ENCODE measurements at regions not wholly inside any gene's neighbourhood (a gene's known extent, or its start where the extent isn't known, plus 50 kb on each side); places are given as distances from the start of the nearest gene placed in this dataset.

DNA sequence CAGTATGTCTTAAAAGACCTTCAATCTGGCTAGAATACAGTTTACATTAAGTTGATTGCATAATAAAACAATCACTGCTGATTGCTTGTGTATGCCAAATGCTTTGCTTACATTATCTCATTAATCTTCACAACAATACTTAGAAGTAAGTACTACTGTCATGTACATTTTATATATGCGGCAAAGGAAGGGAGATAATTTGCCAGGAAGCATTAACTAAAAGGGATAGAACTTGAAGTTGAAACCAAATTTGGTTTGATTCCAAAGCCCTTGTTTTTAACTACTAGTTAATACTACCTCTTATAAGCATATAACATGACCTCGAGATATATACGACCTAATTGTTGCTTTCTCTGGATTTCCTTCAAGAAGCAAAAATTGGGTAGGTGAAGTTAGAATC lies 155.8 kb downstream of the NTMT2 start:
- 90% methylated on average over 3 of the region's 3 CpGs for WGBS
- intact Hi-C loops (cut with DNase I): no loop called here
- peaks cover 6% of the 10 kb centered on the region for H3K4me1 ChIP-seq (ENCODE audit: control insufficient read depth, insufficient read depth, low read length)
- H3K9me3 ChIP-seq (ENCODE audit: control insufficient read depth, low read length): no peaks in the 10 kb centered on the region
- no peaks in the 10 kb centered on the region for H3K27me3 ChIP-seq (ENCODE audit: control insufficient read depth, insufficient read depth)
- H3K4me3 ChIP-seq (ENCODE audit: low read length): no peak overlapping the region
- H3K27ac ChIP-seq (ENCODE audit: low read length): no peak overlapping the region
- ATAC-seq (no peak), DNase-seq (no peak)

GRCh38 chr1:170303034-170303433 lies 157.3 kb downstream of the NTMT2 start:
- DNase-seq (no peak), ATAC-seq (peak in 1 of 2 donors; percentile 31)
- Histone ChIP-seq H3K4me3 (ENCODE audit: low read length) (no peak overlapping the region), H3K27me3 (ENCODE audit: control insufficient read depth, insufficient read depth) (no peaks in the 10 kb centered on the region), H3K27ac (ENCODE audit: low read length) (no peak overlapping the region), H3K9me3 (ENCODE audit: control insufficient read depth, low read length) (no peaks in the 10 kb centered on the region), H3K4me1 (ENCODE audit: control insufficient read depth, insufficient read depth, low read length) (peaks cover 6% of the 10 kb centered on the region)
- intact Hi-C loops (cut with DNase I): no loop called here
- 80% methylated on average over 1 of the region's 1 CpG for WGBS

- no peak for ATAC-seq
- H3K27ac ChIP-seq (ENCODE audit: low read length): no peak overlapping the region
- intact Hi-C loops (cut with DNase I): no loop called here
- no peak for DNase-seq
- H3K9me3 ChIP-seq (ENCODE audit: control insufficient read depth, low read length): no peaks in the 10 kb centered on the region
- 43% methylated on average over 2 of the region's 2 CpGs for WGBS
- peaks cover 9% of the 10 kb centered on the region for H3K4me1 ChIP-seq (ENCODE audit: control insufficient read depth, insufficient read depth, low read length)
- H3K27me3 ChIP-seq (ENCODE audit: control insufficient read depth, insufficient read depth): no peaks in the 10 kb centered on the region
- H3K4me3 ChIP-seq (ENCODE audit: low read length): no peak overlapping the region
Observed at GRCh38 chr1:170305777-170306512, 160.2 kb downstream of the NTMT2 start.

- no peak overlapping the region for H3K4me3 ChIP-seq (ENCODE audit: low read length)
- H3K4me1 ChIP-seq (ENCODE audit: control insufficient read depth, insufficient read depth, low read length): peaks cover 9% of the 10 kb centered on the region
- no peaks in the 10 kb centered on the region for H3K9me3 ChIP-seq (ENCODE audit: control insufficient read depth, low read length)
- ATAC-seq (peak in 1 of 2 donors; percentile 9), DNase-seq (no peak)
- no peak overlapping the region for H3K27ac ChIP-seq (ENCODE audit: low read length)
- intact Hi-C loops (cut with DNase I): no loop called here
- H3K27me3 ChIP-seq (ENCODE audit: control insufficient read depth, insufficient read depth): no peaks in the 10 kb centered on the region
Observed at GRCh38 chr1:170306513-170306910, 160.8 kb downstream of the NTMT2 start.

GRCh38 chr1:170306948-170307347 lies 161.2 kb downstream of the NTMT2 start:
- DNase-seq: no peak
- H3K4me3 ChIP-seq (ENCODE audit: low read length): no peak overlapping the region
- no peak overlapping the region for H3K27ac ChIP-seq (ENCODE audit: low read length)
- intact Hi-C loops (cut with DNase I): no loop called here
- peaks cover 9% of the 10 kb centered on the region for H3K4me1 ChIP-seq (ENCODE audit: control insufficient read depth, insufficient read depth, low read length)
- 38% methylated on average over 2 of the region's 2 CpGs for WGBS
- H3K9me3 ChIP-seq (ENCODE audit: control insufficient read depth, low read length): no peaks in the 10 kb centered on the region
- no peaks in the 10 kb centered on the region for H3K27me3 ChIP-seq (ENCODE audit: control insufficient read depth, insufficient read depth)
- ATAC-seq: peak; percentile 42 to 80

GRCh38 chr1:170307426-170307825 lies 161.7 kb downstream of the NTMT2 start:
- DNase-seq (no peak), ATAC-seq (no peak)
- Histone ChIP-seq H3K27me3 (ENCODE audit: control insufficient read depth, insufficient read depth) (no peaks in the 10 kb centered on the region), H3K9me3 (ENCODE audit: control insufficient read depth, low read length) (no peaks in the 10 kb centered on the region), H3K4me1 (ENCODE audit: control insufficient read depth, insufficient read depth, low read length) (peaks cover 8% of the 10 kb centered on the region), H3K27ac (ENCODE audit: low read length) (no peak overlapping the region), H3K4me3 (ENCODE audit: low read length) (no peak overlapping the region)
- intact Hi-C loops (cut with DNase I): no loop called here
- 54% methylated on average over 1 of the region's 1 CpG for WGBS

GRCh38 chr1:170309389-170310013 lies 163.7 kb downstream of the NTMT2 start:
- 50% methylated on average over 10 of the region's 10 CpGs for WGBS
- peak overlapping the region; percentile 34 for H3K27ac ChIP-seq (ENCODE audit: low read length)
- no peaks in the 10 kb centered on the region for H3K9me3 ChIP-seq (ENCODE audit: control insufficient read depth, low read length)
- intact Hi-C loops (cut with DNase I): no loop called here
- H3K27me3 ChIP-seq (ENCODE audit: control insufficient read depth, insufficient read depth): no peaks in the 10 kb centered on the region
- peak in 1 of 3 donors; percentile 39 for DNase-seq
- H3K4me1 ChIP-seq (ENCODE audit: control insufficient read depth, insufficient read depth, low read length): peaks cover 6% of the 10 kb centered on the region
- ATAC-seq: peak; percentile 59 to 65
- no peak overlapping the region for H3K4me3 ChIP-seq (ENCODE audit: low read length)

DNA sequence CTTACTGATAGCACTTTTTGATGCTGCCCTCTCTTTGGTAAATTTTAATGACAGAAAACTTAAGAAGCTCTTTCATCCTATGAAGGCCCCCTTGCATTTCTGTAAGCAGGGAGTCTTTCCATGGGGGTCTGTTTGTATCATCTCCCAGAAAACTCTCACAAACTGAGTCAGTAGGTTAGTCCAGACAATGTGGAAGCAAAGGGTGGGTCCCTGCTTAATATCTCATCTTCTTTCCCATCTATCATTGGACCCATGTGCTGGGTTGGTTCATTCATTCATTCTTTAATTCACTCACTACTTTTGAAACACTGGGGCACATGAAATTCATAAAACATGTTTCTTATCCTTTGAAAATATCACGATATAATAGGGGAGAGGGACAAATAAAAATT lies 164.3 kb downstream of the NTMT2 start:
- Histone ChIP-seq H3K27ac (ENCODE audit: low read length) (no peak overlapping the region), H3K9me3 (ENCODE audit: control insufficient read depth, low read length) (no peaks in the 10 kb centered on the region), H3K4me3 (ENCODE audit: low read length) (no peak overlapping the region), H3K27me3 (ENCODE audit: control insufficient read depth, insufficient read depth) (no peaks in the 10 kb centered on the region), H3K4me1 (ENCODE audit: control insufficient read depth, insufficient read depth, low read length) (peaks cover 6% of the 10 kb centered on the region)
- whole genome bisulfite sequencing: 85% methylated on average over 1 of the region's 1 CpG
- DNase-seq: no peak
- intact Hi-C loops (cut with DNase I): no loop called here
- ATAC-seq: no peak

DNA sequence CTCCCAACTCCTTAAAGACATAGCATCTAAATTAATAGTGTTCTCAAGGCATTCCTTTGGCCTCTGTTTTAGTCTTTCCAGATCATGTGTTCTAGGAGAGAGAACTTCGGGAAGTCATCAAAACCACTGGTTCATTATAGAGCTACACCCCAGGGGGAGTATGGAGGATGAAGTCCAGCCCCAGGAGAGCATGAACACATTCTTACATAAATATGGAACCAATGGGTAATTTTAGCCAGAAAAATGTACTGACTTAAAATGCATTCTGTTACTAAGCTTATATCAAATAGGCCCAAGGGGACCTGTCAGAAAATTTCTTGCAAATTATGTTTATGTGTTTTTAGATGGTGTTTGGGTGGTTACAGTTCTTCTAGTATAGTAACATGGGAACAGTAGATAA lies 165.2 kb downstream of the NTMT2 start:
- H3K4me1 ChIP-seq (ENCODE audit: control insufficient read depth, insufficient read depth, low read length): peaks cover 3% of the 10 kb centered on the region
- no peak overlapping the region for H3K4me3 ChIP-seq (ENCODE audit: low read length)
- DNase-seq (no peak), ATAC-seq (no peak)
- 65% methylated on average over 1 of the region's 1 CpG for WGBS
- H3K27ac ChIP-seq (ENCODE audit: low read length): no peak overlapping the region
- H3K27me3 ChIP-seq (ENCODE audit: control insufficient read depth, insufficient read depth): no peaks in the 10 kb centered on the region
- H3K9me3 ChIP-seq (ENCODE audit: control insufficient read depth, low read length): no peaks in the 10 kb centered on the region
- intact Hi-C loops (cut with DNase I): no loop called here

DNA sequence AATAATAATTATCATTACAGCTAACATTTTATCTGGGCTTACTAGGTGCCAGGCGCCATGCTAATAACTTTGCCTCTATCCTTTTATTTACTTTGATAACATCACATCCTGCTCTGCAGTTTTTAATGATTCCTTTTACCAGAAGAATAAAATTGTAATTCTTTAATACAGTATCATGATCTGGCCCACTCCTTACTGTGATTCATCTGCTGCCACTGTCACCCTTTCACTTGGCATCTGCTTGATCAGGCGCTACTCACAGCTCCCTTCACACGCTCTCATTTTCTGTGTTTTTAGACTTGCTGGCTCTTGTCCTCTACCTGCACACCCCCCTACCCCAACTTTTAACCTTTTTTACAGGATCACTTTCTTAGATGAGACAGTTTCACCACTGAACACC lies 167.5 kb downstream of the NTMT2 start:
- no peaks in the 10 kb centered on the region for H3K27me3 ChIP-seq (ENCODE audit: control insufficient read depth, insufficient read depth)
- ATAC-seq: no peak
- H3K9me3 ChIP-seq (ENCODE audit: control insufficient read depth, low read length): no peaks in the 10 kb centered on the region
- 88% methylated on average over 3 of the region's 3 CpGs for WGBS
- H3K4me3 ChIP-seq (ENCODE audit: low read length): no peak overlapping the region
- intact Hi-C loops (cut with DNase I): no loop called here
- no peak overlapping the region for H3K27ac ChIP-seq (ENCODE audit: low read length)
- DNase-seq: no peak
- peaks cover 3% of the 10 kb centered on the region for H3K4me1 ChIP-seq (ENCODE audit: control insufficient read depth, insufficient read depth, low read length)

DNA sequence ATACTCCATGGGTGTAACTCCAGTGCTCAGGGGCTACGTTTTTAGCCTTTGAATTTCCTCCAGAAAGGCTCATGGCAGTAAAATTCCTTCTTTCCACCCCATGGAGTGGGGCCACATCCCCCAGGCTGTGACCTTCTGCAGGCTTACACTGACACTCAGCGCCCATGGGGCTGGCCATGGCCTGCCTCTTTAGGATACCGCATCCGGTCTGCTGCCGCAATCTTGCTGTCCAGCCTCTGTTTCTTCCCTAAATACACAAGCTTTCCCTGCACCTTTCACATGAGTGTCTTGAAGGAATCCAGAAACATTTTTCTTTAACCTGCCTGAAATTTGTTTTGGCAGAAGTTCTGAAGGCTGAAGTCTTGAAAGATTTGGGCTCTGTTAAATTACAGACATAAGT lies 170.5 kb downstream of the NTMT2 start:
- ATAC-seq: no peak
- 76% methylated on average over 5 of the region's 5 CpGs for WGBS
- intact Hi-C loops (cut with DNase I): no loop called here

More for the DNA sequence above, 170.5 kb downstream of the NTMT2 start:
- no peaks in the 10 kb centered on the region for H3K27me3 ChIP-seq (ENCODE audit: control insufficient read depth, insufficient read depth)
- H3K4me1 ChIP-seq (ENCODE audit: control insufficient read depth, insufficient read depth, low read length): no peaks in the 10 kb centered on the region
- H3K27ac ChIP-seq (ENCODE audit: low read length): no peak overlapping the region
- no peaks in the 10 kb centered on the region for H3K9me3 ChIP-seq (ENCODE audit: control insufficient read depth, low read length)
- DNase-seq: no peak
- H3K4me3 ChIP-seq (ENCODE audit: low read length): no peak overlapping the region
